Thyroid gland (tissue), 4 donors: ENCODE measurements at regions not wholly inside any gene's neighbourhood (a gene's known extent, or its start where the extent isn't known, plus 50 kb on each side); places are given as distances from the start of the nearest gene placed in this dataset.
"Not testable (repeated sequence)": the region's sequence is repeated elsewhere in the genome, so short reads cannot be mapped to it uniquely, and the experiment has no call there.

Experiments
- DNase-seq, 2 donors: peaks; one replicate each; pipeline ENCODE4 v3.0.0-alpha.2; 2019
- H3K27ac ChIP-seq, 3 donors: fragments of 200-600 bp; sonication (generic); 1 replicate in 2 of 3; 2 replicates in 1 of 3; pipeline ENCODE4 v1.5.1; 2016 to 2019; ENCODE audit warnings: mild to moderate bottlenecking in 1 of 3, moderate library complexity in 1 of 3
- H3K27me3 ChIP-seq: fragments of 200-600 bp; sonication (generic); one replicate; pipeline ENCODE4 v1.5.1; 2019
- H3K36me3 ChIP-seq, 2 donors: fragments of 200-600 bp; sonication (generic); one replicate each; pipeline ENCODE4 v1.5.1; 2016 to 2019
- H3K4me1 ChIP-seq, 2 donors: fragments of 200-600 bp; sonication (generic); one replicate each; pipeline ENCODE4 v1.5.1; 2017 to 2019
- H3K4me3 ChIP-seq, 3 donors: fragments of 200-600 bp; sonication (generic); replicated peaks in 1 of 3; 1 replicate in 2 of 3; 2 replicates in 1 of 3; pipeline ENCODE4 v1.5.1; 2016; ENCODE audit warnings: mild to moderate bottlenecking in 1 of 3
- H3K9me3 ChIP-seq: fragments of 200-600 bp; sonication (generic); one replicate; pipeline ENCODE4 v1.5.1; 2017
- POLR2A ChIP-seq, 2 donors: fragments of 450-650 bp; IDR thresholded peaks; one replicate each; pipeline ENCODE4 v1.6.1; 2017; ENCODE audit warnings: antibody characterized with exemption in 2 of 2, mild to moderate bottlenecking in 2 of 2, moderate library complexity in 1 of 2
- WGBS, 2 donors: methylation state at CpG; one replicate each; pipeline ENCODE4 v1.1.5; 2017; 5-methylcytosine and 5-hydroxymethylcytosine counted together
- intact Hi-C: fragments of 100-400 bp; cut with DNase I; formaldehyde crosslinking; loops from one replicate; pipeline ENCODE4 v1.15.1; 2023
- TF ChIP-seq, protein P1 (sequence below), 6 experiments: fragments of 200-600 bp in 3 of 6; fragments of 450-650 bp in 3 of 6; sonication (generic) in 3 of 6; IDR thresholded peaks; one replicate each; pipeline ENCODE4 v1.5.1; 2016 to 2019; ENCODE audit warnings: antibody characterized with exemption in 6 of 6, mild to moderate bottlenecking in 2 of 6, inconsistent platforms in 1 of 6, moderate library complexity in 1 of 6

DNA sequence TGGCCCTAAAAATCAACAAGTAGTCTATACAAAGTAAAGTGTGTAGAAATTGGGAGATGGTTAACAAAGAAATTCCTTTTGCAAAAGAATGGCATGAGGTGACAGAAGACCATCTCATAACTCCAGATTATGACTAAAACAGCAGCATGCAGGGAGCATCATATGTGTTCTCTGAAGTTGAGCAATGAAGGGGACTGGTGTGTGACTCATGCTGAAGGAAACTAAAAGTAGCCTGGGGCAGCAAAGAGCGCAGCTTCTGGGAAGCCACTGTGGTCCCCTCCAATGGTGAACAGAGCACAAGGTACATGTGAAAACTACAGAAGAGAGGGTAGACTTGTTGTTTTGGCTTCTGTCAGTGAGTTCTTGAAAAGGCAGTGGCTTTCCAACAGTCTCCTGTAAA is 133.4 kb downstream of the MACC1 start:
- no peak overlapping the region for H3K27ac ChIP-seq
- no peak overlapping the region for H3K4me3 ChIP-seq
- no peaks in the 10 kb centered on the region for H3K4me1 ChIP-seq
- H3K27me3 ChIP-seq = no peaks in the 10 kb centered on the region
- TF ChIP-seq POLR2A (IDR thresholded peaks at IDR 0.05) = no peak
- TF ChIP-seq, protein P1, sequence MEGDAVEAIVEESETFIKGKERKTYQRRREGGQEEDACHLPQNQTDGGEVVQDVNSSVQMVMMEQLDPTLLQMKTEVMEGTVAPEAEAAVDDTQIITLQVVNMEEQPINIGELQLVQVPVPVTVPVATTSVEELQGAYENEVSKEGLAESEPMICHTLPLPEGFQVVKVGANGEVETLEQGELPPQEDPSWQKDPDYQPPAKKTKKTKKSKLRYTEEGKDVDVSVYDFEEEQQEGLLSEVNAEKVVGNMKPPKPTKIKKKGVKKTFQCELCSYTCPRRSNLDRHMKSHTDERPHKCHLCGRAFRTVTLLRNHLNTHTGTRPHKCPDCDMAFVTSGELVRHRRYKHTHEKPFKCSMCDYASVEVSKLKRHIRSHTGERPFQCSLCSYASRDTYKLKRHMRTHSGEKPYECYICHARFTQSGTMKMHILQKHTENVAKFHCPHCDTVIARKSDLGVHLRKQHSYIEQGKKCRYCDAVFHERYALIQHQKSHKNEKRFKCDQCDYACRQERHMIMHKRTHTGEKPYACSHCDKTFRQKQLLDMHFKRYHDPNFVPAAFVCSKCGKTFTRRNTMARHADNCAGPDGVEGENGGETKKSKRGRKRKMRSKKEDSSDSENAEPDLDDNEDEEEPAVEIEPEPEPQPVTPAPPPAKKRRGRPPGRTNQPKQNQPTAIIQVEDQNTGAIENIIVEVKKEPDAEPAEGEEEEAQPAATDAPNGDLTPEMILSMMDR (IDR thresholded peaks at IDR 0.05) = no peak
- H3K9me3 ChIP-seq = no peaks in the 10 kb centered on the region
- 89 to 91% methylated on average over 1 of the region's 1 CpG for WGBS, 2 donors
- DNase-seq = no peak
- no peaks in the 10 kb centered on the region for H3K36me3 ChIP-seq
- intact Hi-C loops = no loop called here

DNA sequence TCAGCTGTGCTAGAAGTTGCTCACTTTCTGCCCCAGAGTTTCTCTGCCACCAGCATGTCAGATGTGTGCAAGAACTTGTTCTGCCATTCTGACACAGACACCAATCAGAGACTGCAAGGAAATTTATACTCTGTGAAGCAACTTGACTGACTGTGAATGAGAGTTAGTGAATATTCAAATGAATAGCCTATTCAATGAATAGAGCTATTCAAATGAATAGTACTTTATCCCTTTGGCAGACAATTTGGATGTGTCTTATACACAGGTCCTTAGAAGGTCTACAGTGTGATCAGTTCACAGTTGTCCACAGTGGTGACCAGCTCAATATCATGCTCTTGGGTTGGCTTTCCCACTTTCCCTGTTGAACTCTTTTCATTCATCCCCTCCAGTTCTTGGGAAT is 138.1 kb downstream of the MACC1 start:
- H3K4me3 ChIP-seq = no peak overlapping the region
- no peak overlapping the region for H3K27ac ChIP-seq
- intact Hi-C loops = no loop called here
- H3K9me3 ChIP-seq = no peaks in the 10 kb centered on the region
- H3K4me1 ChIP-seq = no peaks in the 10 kb centered on the region
- TF ChIP-seq, protein P1 (IDR thresholded peaks at IDR 0.05) = no peak
- TF ChIP-seq POLR2A (IDR thresholded peaks at IDR 0.05) = no peak
- H3K36me3 ChIP-seq = no peaks in the 10 kb centered on the region
- DNase-seq = no peak
- H3K27me3 ChIP-seq = no peaks in the 10 kb centered on the region

DNA sequence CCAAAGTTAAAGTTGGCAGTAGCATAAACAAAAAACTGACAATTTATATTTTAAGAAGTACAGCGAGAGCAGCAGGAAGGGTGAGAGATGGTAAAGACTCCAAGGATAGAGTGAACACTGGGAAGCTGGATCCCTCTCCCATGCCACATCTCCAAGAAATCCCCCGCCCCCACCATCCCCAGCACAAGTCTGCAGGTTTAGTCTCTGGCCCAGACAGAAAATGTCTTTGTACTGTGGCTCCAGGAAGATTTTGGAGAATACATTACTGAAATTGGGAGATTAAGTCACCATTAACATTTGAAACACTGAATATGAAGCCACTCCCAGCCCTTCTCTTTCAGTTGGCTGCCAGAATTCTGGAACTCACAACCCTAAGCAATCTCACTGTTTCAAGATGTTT is 140.3 kb downstream of the MACC1 start:
- Histone ChIP-seq H3K9me3 (no peaks in the 10 kb centered on the region), H3K36me3 (no peaks in the 10 kb centered on the region), H3K27me3 (no peaks in the 10 kb centered on the region), H3K27ac (no peak overlapping the region), H3K4me1 (no peaks in the 10 kb centered on the region), H3K4me3 (no peak overlapping the region)
- DNase-seq = no peak
- 72 to 85% methylated on average over 2 of the region's 2 CpGs for WGBS, 2 donors
- intact Hi-C loops = no loop called here
- TF ChIP-seq, protein P1 (IDR thresholded peaks at IDR 0.05) = no peak
- no peak for TF ChIP-seq POLR2A (IDR thresholded peaks at IDR 0.05)

DNA sequence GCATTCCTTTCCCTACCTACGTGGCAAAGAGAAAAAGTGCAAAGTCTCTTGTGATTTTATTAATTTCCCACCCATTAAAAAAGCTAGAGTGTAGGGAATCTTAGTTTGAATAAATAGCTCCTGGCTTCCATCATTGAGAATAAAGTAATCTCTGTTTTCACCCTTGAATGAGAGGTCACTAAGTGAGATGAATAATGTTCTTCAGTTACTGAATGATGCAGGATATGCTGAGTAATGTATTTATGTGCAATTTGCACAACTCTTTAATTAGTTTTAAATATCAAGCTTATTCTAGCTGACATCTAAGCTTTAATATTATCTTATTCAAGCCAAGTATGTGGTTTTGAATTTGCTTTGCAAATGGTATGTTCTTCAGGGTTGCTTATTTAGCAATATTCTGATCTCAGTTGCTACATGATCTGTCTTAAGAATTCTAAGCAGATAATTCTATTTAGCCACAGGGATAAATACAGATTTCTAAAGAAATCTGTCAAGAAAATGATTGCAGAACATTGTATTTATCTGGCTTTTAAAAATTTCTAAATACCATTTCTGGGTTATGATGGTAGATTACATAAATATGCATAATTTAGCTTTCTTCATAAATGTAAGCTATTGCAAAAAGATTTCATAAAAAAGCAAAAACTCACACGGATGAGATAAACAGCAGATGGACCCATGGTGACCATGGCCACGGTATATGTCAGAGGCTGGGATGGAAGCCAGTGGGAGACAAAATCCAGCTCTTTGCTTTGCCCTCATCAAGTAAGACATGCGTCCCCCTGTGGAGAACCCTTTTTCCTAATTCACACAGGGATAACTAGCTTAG is 141.0 kb downstream of the MACC1 start:
- 62 to 64% methylated on average over 4 of the region's 4 CpGs for WGBS, 2 donors
- TF ChIP-seq POLR2A (IDR thresholded peaks at IDR 0.05) = no peak
- TF ChIP-seq, protein P1 (IDR thresholded peaks at IDR 0.05) = no peak
- H3K36me3 ChIP-seq = no peaks in the 10 kb centered on the region
- H3K4me3 ChIP-seq = no peak overlapping the region
- H3K27me3 ChIP-seq = no peaks in the 10 kb centered on the region
- DNase-seq = no peak
- no peak overlapping the region for H3K27ac ChIP-seq
- intact Hi-C loops = no loop called here
- H3K4me1 ChIP-seq = no peaks in the 10 kb centered on the region
- no peaks in the 10 kb centered on the region for H3K9me3 ChIP-seq

DNA sequence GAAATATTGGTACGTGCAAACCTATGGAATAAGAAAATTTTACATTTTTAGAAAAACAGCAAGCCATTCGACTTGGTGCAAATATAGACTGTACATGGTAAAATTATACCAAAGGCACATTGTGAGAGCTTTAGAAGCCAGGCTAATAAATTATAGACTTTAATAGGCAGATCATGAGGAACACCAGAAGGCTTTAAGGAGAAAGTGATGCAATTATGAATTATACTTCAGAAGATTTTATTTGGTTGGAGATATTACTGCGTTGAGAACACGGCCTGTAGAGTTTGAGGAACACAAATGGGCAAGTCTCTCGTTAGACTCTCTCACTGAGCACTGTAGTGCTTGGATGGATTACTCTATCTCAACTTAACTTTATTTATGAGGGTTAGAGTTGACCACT is 141.7 kb downstream of the MACC1 start:
- H3K4me1 ChIP-seq = no peaks in the 10 kb centered on the region
- no peak overlapping the region for H3K27ac ChIP-seq
- H3K36me3 ChIP-seq = no peaks in the 10 kb centered on the region
- no peaks in the 10 kb centered on the region for H3K27me3 ChIP-seq
- TF ChIP-seq, protein P1 (IDR thresholded peaks at IDR 0.05) = no peak
- TF ChIP-seq POLR2A (IDR thresholded peaks at IDR 0.05) = no peak
- no peak for DNase-seq
- 82 to 87% methylated on average over 5 of the region's 5 CpGs for WGBS, 2 donors
- intact Hi-C loops = no loop called here
- no peak overlapping the region for H3K4me3 ChIP-seq
- no peaks in the 10 kb centered on the region for H3K9me3 ChIP-seq

DNA sequence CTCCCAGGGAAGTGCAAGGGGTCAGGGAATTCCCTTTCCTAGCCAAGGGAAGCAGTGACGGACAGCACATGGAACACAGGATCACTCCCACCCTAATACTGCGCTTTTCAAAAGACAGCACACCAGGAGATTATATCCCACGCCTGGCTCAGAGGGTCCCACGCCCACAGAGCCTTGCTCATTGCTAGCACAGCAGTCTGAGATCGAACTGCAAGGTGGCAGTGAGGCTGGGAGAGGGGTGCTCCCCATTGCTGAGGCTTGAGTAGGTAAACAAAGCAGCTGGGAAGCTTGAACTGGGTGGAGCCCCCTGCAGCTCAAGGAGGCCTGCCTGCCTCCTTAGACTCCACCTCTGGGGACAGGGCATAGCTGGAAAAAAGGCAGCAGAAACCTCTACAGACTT is 149.2 kb downstream of the MACC1 start:
- H3K9me3 ChIP-seq, H3K36me3 ChIP-seq, H3K4me1 ChIP-seq, DNase-seq, H3K4me3 ChIP-seq, intact Hi-C loops, H3K27ac ChIP-seq, H3K27me3 ChIP-seq: not testable (repeated sequence)
- WGBS, 2 donors = 87 to 93% methylated on average over 5 of the region's 5 CpGs
